NCI-H82 treated with DMSO at 0.1 percent for 48 hours (cell line): ENCODE measurements at regions not wholly inside any gene's neighbourhood (a gene's known extent, or its start where the extent isn't known, plus 50 kb on each side); places are given as distances from the start of the nearest gene placed in this dataset.
A peak's percentile ranks its signal among the peaks of the same experiment; 100 is the strongest.
"Not testable (repeated sequence)": the region's sequence is repeated elsewhere in the genome, so short reads cannot be mapped to it uniquely, and the experiment has no call there.

ENCODE experiments used
- DNase-seq: peaks from one replicate; lab custom pipeline; 2025; ENCODE audit not compliant: unreplicated experiment; lab: John Stamatoyannopoulos, UW

DNA sequence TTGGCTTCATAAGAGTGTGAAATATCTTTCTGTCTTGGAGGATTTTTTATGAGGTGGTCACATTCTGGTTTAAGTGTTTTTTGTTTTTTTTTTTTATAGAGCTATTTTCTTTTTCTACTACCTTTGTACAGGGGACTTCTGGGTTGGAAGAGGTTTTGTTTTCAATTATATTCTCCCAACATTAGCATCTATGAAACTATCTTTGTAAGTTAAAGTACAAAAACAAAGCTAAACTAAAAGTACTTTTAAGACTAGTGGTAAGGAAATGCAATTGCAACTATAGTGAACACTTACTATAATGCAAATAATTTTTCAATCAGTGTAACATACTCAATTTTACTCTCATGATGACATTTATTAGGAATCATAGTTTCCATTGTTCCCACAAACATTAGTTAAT is 688.2 kb downstream of the SI start:
- no peak for DNase-seq

DNA sequence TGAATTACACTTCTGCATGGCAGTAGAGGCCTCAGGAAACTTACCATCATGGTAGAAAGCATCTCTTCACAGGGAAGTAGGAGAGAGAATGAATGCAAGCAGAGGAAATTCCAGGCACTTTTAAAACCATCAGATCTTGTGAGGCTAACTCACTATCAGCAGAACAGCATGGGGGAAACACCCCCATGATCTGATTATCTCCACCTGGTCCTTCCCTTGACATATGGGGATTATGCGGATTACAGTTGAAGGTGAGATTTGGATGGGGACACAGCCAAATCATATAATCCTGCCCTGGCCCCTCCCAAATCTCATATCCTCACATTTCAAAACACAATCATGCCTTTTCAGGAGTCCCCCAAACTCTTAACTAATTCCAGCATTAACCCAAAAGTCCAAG is 691.1 kb downstream of the SI start:
- DNase-seq = peak; percentile 98

DNA sequence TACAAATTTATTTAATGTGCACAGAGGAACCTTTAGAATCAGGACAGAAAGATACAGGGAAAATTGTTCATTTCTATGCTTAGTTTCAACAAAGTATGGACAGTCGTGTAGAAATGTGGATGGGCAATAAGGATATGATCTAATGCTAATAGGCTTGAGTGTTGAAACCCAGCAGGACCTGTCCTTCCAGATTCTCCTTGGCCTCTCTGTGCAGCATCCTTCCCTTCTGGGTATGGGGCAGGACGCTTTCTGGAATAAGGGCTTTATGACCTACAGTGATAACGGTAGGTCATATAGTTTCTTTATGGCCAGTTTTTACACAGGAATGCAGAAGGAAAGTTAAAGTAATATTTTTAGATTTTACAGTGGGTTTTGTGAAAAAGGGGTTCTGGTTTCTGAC is 698.1 kb downstream of the SI start:
- DNase-seq = no peak

DNA sequence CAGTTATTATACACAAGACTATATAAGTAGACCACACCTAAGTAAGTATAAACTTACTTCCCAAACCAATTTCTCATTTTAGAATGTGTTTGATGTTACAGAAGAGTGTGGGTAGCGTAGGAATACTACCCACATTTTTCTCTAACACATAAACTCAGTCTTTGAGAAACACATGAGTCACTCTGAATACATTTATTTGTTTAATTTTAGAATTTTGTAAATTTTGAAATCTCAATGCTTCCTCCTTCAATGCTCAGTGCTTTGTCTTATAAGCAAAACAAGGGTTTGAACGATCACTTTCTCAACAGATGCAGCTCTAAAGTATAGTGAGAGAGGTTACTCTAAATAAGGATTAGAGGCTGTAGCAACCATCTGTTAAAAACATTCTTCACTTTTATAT is 700.8 kb downstream of the SI start:
- peak; percentile 54 for DNase-seq

DNA sequence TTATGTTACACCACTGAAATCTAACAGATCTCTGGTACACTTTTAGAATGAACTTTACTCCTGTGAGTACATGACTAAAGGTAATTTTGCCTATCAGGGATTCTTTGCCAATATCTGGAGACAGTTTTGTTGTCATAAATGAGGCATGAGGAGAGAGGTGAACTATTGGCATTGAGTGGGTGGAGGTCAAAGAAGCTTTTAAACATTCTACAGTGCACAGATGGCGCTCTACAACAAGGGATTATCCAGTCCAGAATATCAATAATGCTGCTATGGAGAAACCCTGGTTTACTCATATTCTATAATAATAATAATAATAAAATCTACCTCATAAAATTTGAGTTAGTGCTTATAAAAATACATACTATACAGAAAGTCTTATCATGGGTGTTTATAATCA is 702.3 kb downstream of the SI start:
- peak; percentile 74 for DNase-seq

DNA sequence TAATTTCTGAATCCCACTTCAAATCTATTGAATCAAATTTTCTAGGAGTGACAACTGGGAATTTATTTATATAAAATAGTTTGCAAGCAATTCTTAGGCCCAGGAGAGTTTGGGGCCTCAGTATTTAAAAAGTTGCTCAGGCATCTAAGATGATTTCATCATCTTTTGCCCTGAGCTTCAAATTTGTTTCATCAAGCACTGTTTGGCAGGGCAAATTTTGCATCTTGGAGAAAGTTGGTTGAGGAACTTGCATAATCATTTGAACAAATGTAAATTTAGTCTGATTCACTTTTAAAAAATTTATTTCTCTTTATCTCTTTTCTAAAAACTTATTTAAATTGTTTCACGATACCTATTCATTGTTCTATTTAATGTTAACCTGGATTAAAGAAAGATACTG is 702.8 kb downstream of the SI start:
- DNase-seq = no peak

DNA sequence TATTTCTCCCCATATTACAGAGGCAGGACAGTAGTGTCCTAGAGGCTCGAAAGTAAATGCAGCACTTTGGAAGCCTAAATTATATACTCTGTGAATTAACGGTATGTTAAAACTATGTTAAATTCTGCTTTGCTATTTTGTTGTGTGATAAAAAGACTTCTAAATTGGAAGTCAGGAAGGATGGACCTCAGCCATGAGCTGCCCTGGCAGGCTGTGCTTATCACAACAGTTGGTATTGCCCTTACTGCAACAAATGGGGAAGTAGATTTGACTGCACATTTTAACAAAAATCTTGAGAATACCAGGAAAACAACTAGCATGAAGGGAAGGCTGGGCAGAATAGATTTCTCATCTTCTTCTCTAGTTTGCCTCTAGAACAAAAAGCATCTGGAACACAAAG is 706.6 kb downstream of the SI start:
- no peak for DNase-seq

DNA sequence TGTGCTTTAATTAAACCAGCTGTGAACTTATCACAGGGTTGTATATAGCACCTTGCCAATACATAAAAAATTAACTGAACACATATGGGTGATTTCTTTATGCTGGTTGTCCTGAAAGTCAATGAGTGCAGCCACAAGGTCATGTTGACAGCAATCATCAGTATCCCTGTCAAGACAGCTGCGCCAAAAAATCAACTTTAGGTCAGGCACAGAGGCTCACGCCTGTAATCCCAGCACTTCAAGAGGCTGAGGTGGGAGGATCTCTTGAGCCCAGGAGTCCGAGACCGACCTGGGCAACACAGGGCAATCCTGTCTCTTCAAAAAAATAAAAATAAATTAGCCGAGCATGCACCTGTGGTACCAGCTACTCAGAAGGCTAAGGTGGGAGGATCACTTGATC is 707.3 kb downstream of the SI start:
- no peak for DNase-seq

DNA sequence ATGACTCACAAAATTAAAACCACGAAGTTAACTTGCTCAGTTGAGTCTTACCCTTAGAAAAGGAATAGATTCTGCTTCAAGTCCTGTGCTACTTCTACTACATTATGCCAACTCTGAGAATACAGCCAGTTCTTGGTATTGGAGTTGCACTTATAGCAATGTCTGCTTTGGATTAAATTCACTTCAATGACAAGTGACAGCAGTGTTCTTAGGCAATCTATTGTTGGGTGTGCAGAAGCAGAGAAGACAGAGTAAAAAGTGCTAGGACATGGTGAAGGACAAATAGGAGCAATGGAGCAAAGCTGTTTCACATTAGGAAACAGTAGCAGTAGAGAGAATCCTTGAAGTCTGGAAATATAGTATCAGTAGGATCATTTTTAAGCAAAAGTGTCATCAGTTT is 713.1 kb downstream of the SI start:
- DNase-seq = no peak

DNA sequence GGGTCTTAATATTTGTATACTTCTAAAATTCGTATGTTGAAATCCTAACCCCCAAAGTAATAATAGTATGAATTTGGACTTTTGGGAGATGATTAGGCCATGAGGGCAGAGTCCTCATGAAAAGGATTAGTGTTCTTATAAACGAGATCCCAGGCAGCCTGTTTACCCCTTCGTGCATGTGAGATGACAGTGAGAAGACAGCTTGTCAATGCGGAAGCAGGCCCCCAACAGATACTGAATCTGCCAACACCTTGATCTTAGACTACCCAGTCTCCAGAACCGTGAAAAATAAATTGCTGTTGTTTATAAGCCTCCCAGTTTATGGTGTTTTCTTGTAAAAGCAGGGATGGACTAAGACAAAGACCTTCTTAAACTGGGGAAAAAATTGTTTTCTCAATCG is 714.2 kb downstream of the SI start:
- peak; percentile 22 for DNase-seq

DNA sequence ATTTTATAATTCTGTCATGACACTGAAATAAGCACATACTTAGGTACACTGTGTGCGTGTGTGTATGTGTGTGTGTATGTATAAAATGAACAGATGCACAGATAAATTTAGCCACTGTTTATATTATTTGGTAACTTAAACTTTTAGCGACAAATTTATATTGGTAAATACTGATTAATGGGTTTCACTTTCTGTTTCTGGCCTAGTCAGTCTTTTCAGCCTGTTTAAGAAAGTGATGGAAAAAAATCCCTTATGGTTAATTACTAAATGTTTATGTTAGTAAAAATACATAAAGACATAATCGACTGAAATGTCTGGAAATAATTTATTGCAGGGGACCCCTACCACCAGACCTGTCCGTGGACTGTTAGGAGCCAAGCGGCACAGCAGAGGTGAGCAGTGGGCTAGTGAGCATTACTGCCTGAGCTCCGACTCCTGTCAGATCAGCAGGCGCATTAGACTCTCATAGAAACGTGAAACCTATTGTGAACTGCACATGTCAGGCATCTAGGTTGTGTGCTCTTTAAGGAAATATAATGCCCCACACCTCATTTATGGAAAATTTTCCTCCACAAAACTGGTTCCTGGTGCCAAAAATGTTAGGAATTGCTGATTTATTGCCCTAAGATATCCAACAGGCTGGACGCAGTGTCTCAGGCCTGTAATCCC is 717.4 kb downstream of the SI start:
- no peak for DNase-seq

DNA sequence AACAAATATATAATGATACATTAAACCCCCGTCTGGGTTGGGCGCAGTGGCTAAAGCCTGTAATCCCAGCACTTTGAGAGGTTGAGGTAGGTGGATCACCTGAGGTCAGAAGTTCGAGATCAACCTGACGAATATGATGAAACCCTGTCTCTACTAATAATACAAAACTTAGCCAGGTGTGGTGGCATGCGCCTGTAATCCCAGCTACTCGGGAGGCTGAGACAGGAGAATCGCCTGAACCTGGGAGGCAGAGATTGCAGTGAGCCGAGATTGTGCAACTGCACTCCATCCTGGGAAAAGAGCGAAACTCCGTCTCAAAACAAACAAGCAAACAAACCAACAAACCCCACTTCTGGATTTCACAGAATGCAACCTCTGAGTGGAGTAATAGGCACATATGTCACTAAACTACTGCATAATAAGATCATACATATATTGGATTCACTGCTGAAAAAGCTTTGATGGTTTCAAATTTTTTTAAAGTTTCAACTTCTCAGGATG is 718.2 kb downstream of the SI start:
- DNase-seq = no peak

DNA sequence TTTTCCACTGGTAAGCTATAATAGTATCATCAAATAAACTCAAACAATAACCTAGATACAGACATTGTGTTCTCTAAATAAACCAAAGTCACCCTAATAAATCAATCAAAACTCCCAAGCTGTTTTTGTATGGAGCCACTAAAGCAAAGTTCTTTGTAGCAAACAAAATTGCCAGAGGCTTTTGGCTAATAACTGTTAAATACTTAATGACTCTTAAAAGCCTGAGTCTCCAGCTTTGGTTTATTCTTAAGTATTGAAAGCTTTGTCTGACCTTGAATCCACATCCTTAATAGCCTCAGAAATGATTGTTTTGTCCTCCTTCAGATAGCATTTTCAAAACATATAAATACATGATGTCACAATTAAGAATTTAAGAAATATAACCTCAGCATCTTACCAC is 725.3 kb downstream of the SI start:
- DNase-seq = peak; percentile 29

DNA sequence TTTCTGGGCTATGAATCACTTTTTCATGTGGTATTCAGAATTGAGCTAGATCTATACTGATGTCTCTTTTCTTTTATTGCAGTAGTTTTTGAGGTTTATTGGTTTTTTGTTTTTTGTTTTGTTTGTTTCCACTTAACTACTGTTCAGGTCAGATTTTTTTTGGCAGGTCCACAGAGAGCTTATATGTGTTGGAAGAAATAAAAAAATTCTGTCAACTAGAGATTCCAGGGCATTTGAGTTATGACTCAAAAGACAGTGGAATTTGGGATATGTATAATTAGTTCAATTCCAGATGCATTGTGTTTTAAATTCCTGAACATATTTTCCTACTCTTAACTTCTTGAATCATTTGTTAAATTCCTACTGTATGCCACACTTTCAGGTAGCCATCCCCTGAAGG is 727.2 kb downstream of the SI start:
- no peak for DNase-seq

DNA sequence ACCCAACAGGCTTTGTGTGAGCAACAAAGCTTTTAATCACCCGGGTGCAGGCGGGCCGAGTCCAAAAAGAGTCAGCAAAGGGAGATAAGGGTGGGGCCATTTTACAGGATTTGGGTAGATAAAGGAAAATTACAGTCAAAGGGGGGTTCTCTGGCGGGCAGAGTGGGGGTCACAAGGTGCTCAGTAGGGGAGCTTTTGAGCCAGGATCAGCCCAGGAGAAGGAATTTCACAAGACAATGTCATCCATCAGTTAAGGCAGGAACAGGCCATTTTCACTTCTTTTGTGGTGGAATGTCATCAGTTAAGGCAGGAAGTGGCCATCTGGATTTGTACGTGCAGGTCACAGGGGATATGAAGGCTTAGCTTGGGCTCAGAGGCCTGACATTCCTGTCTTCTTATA is 736.1 kb downstream of the SI start:
- DNase-seq = not testable (repeated sequence)

DNA sequence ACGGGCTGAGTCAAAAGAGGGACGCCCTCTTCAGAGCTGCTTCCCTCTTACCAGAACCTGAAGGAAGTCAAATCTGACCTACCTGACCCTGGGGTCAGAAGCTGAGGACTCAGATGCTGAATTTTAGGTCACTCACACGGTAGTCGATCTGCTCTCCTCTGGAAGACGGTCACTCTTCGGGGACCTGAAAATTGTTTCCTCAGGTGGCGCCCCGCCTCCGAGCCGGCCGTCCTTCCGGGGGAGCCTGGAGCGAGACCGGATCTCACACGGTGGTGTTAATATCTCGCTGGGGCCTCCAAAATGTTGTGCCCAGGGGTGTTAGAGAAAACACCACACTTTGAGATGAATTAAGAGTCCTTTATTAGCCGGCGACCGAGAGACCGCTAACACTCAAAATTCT is 737.2 kb downstream of the SI start:
- DNase-seq = no peak

DNA sequence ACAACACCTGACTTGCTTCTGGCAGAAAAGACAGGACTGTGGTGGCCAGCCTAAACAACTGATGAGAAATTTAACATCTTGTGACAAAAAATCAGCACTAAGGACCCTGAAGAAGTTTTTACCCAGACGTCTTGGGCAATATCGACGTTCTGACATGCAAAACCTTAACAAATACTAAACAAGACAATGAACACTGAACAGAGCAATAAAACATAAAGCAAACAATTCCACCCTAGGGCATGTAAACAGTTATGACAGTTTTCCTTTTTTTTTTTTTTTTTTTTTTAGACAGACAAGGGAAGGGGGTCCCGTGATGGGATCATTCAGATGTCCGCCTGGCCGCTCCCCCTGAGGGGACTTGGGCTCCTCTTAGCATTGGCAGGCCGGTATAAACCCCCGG is 738.0 kb downstream of the SI start:
- DNase-seq = no peak

DNA sequence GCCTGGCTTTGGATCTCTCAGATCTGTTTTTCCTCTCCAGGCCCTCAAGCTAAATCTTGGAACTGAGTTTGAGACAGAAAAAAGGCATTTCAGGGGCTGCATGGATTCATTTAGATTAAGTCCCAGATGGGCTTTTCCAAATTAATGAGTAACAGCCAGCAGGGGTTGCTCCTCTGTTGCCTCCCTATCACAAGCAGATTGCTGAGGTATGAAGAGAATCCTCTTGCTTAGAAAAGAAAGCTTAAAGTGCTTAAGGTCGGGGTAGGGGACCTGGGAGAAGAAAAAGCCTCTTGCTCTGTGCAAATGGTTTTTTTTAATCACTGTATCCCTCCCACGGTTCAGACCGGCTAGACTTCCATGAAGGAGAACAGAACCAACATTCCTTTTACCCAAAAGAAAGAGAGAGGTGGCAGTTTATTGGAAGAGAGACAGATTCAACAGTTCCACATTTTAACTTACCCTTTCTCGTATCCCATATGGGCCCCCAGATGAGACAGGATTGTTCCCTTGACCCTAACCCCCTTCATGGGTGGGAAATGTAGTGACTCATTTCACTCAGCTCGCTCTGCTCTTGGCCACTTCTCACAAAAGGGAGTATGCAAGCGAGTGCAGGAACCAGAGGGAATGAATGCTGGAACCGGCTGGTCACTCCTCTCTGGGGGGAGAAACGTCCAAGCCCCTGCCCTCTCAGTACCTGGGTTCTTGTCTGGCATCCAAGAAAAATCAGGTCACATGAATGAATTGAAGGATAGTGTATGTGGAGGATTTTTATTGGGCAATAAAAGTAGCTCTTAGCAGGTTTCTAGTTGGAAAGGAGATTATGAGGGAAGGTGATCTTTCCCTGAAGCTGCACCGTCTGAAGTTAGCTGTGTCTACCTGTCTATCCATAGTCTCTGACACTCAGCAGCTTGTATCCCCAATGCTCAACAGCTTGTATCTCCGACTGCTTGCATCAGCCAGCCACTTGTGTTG is 745.2 kb downstream of the SI start:
- peak; percentile 39 for DNase-seq

DNA sequence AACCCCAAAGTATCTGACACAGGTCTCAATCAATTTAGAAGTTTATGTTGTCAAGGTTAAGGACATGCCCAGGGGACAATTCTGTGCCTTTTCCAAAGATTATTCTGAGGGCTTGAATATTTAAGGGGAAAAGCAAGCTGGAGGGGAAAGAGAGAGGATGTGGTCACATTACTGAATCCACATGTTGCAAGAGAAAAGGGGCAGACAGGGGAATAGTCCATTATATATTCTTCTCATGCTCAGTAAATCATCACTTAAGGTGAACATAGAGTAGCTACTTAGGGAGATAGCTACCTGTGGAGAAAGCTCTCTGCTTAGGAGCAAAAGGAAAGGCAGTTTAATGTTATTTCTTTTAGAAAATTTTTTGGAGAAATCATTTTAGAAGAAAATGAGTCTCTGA is 751.6 kb downstream of the SI start:
- no peak for DNase-seq

DNA sequence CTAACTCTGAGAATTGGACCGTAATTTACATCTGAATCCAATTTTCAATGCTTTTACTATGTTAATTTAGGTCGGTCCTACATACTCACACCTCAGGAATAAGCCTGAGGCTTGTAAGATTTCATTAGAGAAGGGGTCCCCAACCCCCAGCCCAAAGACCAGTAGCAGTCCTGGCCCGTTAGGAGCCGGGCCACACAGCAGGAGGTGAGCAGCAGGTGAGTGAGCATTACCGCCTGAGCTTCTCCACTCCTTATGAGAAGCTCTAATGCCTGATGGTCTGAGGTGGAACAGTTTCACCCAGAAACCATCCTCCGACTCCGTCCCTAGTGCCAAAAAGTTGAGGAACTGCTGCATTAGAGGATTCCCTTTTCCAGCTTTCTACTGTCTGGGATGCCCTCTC is 757.3 kb downstream of the SI start:
- DNase-seq = no peak

DNA sequence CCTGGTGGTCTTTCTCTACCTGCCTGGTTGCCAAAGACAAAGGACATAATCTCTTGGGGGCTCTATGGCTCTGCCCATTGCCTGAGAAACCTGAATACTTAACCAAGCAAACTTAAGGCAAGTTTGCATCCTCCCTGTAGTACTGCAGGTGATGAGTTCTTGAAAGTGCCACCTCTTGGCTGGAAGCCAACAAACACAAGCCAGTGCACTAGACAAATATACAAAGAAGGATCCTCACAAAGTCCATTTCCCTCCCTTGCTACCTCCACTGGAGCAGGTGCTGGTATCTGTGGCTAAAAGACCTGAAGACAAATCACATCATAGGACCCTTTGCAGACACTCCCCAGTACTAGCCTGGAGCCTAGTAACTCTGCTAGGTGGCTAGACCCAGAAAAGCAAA is 772.3 kb downstream of the SI start:
- DNase-seq = no peak

DNA sequence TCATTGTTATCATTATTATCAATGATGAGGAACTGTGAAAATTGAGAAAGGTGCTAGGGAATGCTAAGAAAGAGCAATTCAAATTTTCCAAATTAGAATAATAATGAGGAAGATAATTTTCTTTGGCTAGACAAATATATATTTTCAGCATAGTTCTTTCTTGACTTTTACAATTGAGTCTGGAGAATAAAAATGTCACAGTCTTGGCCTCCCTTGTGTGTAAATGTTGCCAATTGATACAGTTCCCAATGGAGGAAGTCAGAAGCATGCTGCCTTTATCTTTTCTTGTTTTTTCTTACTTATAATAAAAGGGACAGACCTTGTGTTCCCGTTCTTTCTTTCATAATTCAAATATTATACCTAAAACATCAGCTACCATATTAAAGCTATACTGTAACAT is 774.4 kb downstream of the SI start:
- DNase-seq = no peak
